GM19372 (cell line): ENCODE measurements at regions not wholly inside any gene's neighbourhood (a gene's known extent, or its start where the extent isn't known, plus 50 kb on each side); places are given as distances from the start of the nearest gene placed in this dataset.

Experiments
- ATAC-seq: cut with Tn5 transposase; IDR thresholded peaks from one replicate; pipeline ENCODE4 v1.9.1; 2021; ENCODE audit warnings: mild to moderate bottlenecking, low read depth, moderate library complexity; ENCODE audit not compliant: unreplicated experiment

- no peak for ATAC-seq
Observed at GRCh38 chr7:79877874-79878465, 256.7 kb upstream of the GNAI1 start.

- ATAC-seq, result no peak
Observed at GRCh38 chr7:79876848-79877252, 257.8 kb upstream of the GNAI1 start.

- ATAC-seq, result no peak
Observed at GRCh38 chr7:79874797-79875196, 259.8 kb upstream of the GNAI1 start.

GRCh38 chr7:79872176-79872575 is 262.5 kb upstream of the GNAI1 start:
- no peak for ATAC-seq

- ATAC-seq, result no peak
Observed at GRCh38 chr7:79868010-79868409, 266.6 kb upstream of the GNAI1 start.

- ATAC-seq, result no peak
Observed at GRCh38 chr7:79862447-79863210, 272.0 kb upstream of the GNAI1 start.

- no peak for ATAC-seq
Observed at GRCh38 chr7:79855172-79855571, 279.5 kb upstream of the GNAI1 start.

- no peak for ATAC-seq
Observed at GRCh38 chr7:79854621-79855020, 280.0 kb upstream of the GNAI1 start.

GRCh38 chr7:79837915-79838314 is 296.7 kb upstream of the GNAI1 start:
- no peak for ATAC-seq

- no peak for ATAC-seq
Observed at GRCh38 chr7:79833616-79834015, 301.0 kb upstream of the GNAI1 start.

GRCh38 chr7:79828866-79829265 is 305.8 kb upstream of the GNAI1 start:
- no peak for ATAC-seq

- ATAC-seq, result no peak
Observed at GRCh38 chr7:79823246-79823951, 311.2 kb upstream of the GNAI1 start.

GRCh38 chr7:79822620-79823240 is 311.9 kb upstream of the GNAI1 start:
- no peak for ATAC-seq

- ATAC-seq, result no peak
Observed at GRCh38 chr7:79820387-79820786, 314.2 kb upstream of the GNAI1 start.

GRCh38 chr7:79810916-79811315 is 323.7 kb upstream of the GNAI1 start:
- ATAC-seq, result no peak

GRCh38 chr7:79806161-79806734 is 328.4 kb upstream of the GNAI1 start:
- ATAC-seq, result no peak

GRCh38 chr7:79790656-79791262 is 337.3 kb upstream of the MAGI2 start:
- no peak for ATAC-seq

GRCh38 chr7:79789584-79790345 is 336.3 kb upstream of the MAGI2 start:
- no peak for ATAC-seq

- no peak for ATAC-seq
Observed at GRCh38 chr7:79787623-79788022, 334.2 kb upstream of the MAGI2 start.

- no peak for ATAC-seq
Observed at GRCh38 chr7:79787096-79787495, 333.6 kb upstream of the MAGI2 start.
